NT2/D1 (cell line): ENCODE measurements at regions not wholly inside any gene's neighbourhood (a gene's known extent, or its start where the extent isn't known, plus 50 kb on each side); places are given as distances from the start of the nearest gene placed in this dataset.

Source experiments
- DNase-seq: peaks from one replicate; pipeline ENCODE4 v3.0.0-alpha.2; 2011; ENCODE audit warnings: low read depth, low spot score
- H3K27me3 ChIP-seq: 2 replicates; pipeline ENCODE4 v1.6.0; 2011; ENCODE audit warnings: mild to moderate bottlenecking; ENCODE audit not compliant: insufficient read length, insufficient read depth
- H3K36me3 ChIP-seq: 2 replicates; pipeline ENCODE4 v1.6.1; 2011; ENCODE audit warnings: mild to moderate bottlenecking, low read length, mixed read lengths; ENCODE audit not compliant: insufficient read depth, insufficient read length
- H3K4me1 ChIP-seq: 2 replicates; pipeline ENCODE4 v1.5.1; 2011; ENCODE audit not compliant: insufficient read depth, insufficient read length
- H3K4me3 ChIP-seq: 2 replicates; pipeline ENCODE4 v1.5.1; 2011; ENCODE audit warnings: low read depth; ENCODE audit not compliant: insufficient read length
- H3K9ac ChIP-seq: 2 replicates; pipeline ENCODE4 v1.6.0; 2011; ENCODE audit warnings: low read depth; ENCODE audit not compliant: insufficient read length
- H3K9me3 ChIP-seq: 2 replicates; pipeline ENCODE4 v1.5.1; 2011; ENCODE audit warnings: mild to moderate bottlenecking, low read length; ENCODE audit not compliant: insufficient read depth
- SUZ12 ChIP-seq: IDR thresholded peaks from 2 replicates; pipeline ENCODE4 v1.6.1; 2011; ENCODE audit not compliant: insufficient read length, insufficient read depth; ENCODE audit errors: extremely low read depth
- YY1 ChIP-seq: IDR thresholded peaks from 2 replicates; pipeline ENCODE4 v1.6.1; 2011; ENCODE audit not compliant: insufficient read length, insufficient read depth
- ZNF274 ChIP-seq: IDR thresholded peaks from 2 replicates; pipeline ENCODE4 v1.6.1; 2011; ENCODE audit warnings: mild to moderate bottlenecking, low read depth, low read length

- H3K9ac ChIP-seq, result no peak overlapping the region
- DNase-seq, result no peak
- H3K36me3 ChIP-seq, result no peaks in the 10 kb centered on the region
- H3K9me3 ChIP-seq, result no peaks in the 10 kb centered on the region
- H3K27me3 ChIP-seq, result no peaks in the 10 kb centered on the region
- H3K4me3 ChIP-seq, result no peak overlapping the region
- TF ChIP-seq YY1 (no peak), SUZ12 (no peak), ZNF274 (no peak)
- H3K4me1 ChIP-seq, result no peaks in the 10 kb centered on the region
These were observed 357.4 kb downstream of the TDRD3 start for GRCh38 chr13:60754211-60755090.

GRCh38 chr13:60753641-60754040, 356.6 kb downstream of the TDRD3 start:
- Histone ChIP-seq H3K4me3 (no peak overlapping the region), H3K9me3 (no peaks in the 10 kb centered on the region), H3K4me1 (no peaks in the 10 kb centered on the region), H3K27me3 (no peaks in the 10 kb centered on the region), H3K9ac (no peak overlapping the region), H3K36me3 (no peaks in the 10 kb centered on the region)
- no peak for DNase-seq
- TF ChIP-seq ZNF274 (no peak), SUZ12 (no peak), YY1 (no peak)

GRCh38 chr13:60745343-60745742, 348.3 kb downstream of the TDRD3 start:
- Histone ChIP-seq H3K36me3 (no peaks in the 10 kb centered on the region), H3K4me3 (no peak overlapping the region), H3K4me1 (no peaks in the 10 kb centered on the region), H3K27me3 (no peaks in the 10 kb centered on the region), H3K9me3 (no peaks in the 10 kb centered on the region), H3K9ac (no peak overlapping the region)
- DNase-seq, result no peak
- TF ChIP-seq YY1 (no peak), ZNF274 (no peak), SUZ12 (no peak)

GRCh38 chr13:60733933-60734332, 336.9 kb downstream of the TDRD3 start:
- H3K9ac ChIP-seq, result no peak overlapping the region
- H3K4me1 ChIP-seq, result no peaks in the 10 kb centered on the region
- TF ChIP-seq YY1 (no peak), ZNF274 (no peak), SUZ12 (no peak)
- H3K27me3 ChIP-seq, result no peaks in the 10 kb centered on the region
- H3K36me3 ChIP-seq, result no peaks in the 10 kb centered on the region
- DNase-seq, result no peak
- no peaks in the 10 kb centered on the region for H3K9me3 ChIP-seq
- H3K4me3 ChIP-seq, result no peak overlapping the region

GRCh38 chr13:60727140-60727539, 330.1 kb downstream of the TDRD3 start:
- H3K4me3 ChIP-seq, result no peak overlapping the region

GRCh38 chr13:60721063-60721462, 324.0 kb downstream of the TDRD3 start:
- Histone ChIP-seq H3K27me3 (no peaks in the 10 kb centered on the region), H3K4me3 (no peak overlapping the region), H3K9me3 (no peaks in the 10 kb centered on the region), H3K36me3 (no peaks in the 10 kb centered on the region), H3K4me1 (no peaks in the 10 kb centered on the region), H3K9ac (no peak overlapping the region)
- no peak for TF ChIP-seq SUZ12
- TF ChIP-seq YY1, result no peak
- no peak for TF ChIP-seq ZNF274
- DNase-seq, result no peak

More at GRCh38 chr13:60727140-60727539, 330.1 kb downstream of the TDRD3 start:
- Histone ChIP-seq H3K36me3 (no peaks in the 10 kb centered on the region), H3K9ac (no peak overlapping the region), H3K4me1 (no peaks in the 10 kb centered on the region), H3K27me3 (no peaks in the 10 kb centered on the region), H3K9me3 (no peaks in the 10 kb centered on the region)
- DNase-seq, result no peak
- TF ChIP-seq YY1 (no peak), SUZ12 (no peak), ZNF274 (no peak)

GRCh38 chr13:60720590-60720989, 323.6 kb downstream of the TDRD3 start:
- H3K4me3 ChIP-seq, result no peak overlapping the region
- no peaks in the 10 kb centered on the region for H3K9me3 ChIP-seq
- TF ChIP-seq YY1 (no peak), ZNF274 (no peak), SUZ12 (no peak)
- no peaks in the 10 kb centered on the region for H3K36me3 ChIP-seq
- DNase-seq, result no peak
- no peaks in the 10 kb centered on the region for H3K4me1 ChIP-seq
- H3K9ac ChIP-seq, result no peak overlapping the region
- H3K27me3 ChIP-seq, result no peaks in the 10 kb centered on the region
